HG03280 (cell line): ENCODE measurements at regions not wholly inside any gene's neighbourhood (a gene's known extent, or its start where the extent isn't known, plus 50 kb on each side); places are given as distances from the start of the nearest gene placed in this dataset.
"Not testable (repeated sequence)": the region's sequence is repeated elsewhere in the genome, so short reads cannot be mapped to it uniquely, and the experiment has no call there.

ENCODE experiments used
- ATAC-seq: cut with Tn5 transposase; IDR thresholded peaks from one replicate; pipeline ENCODE4 v1.9.1; 2021; ENCODE audit warnings: mild to moderate bottlenecking, moderate library complexity; ENCODE audit not compliant: unreplicated experiment

DNA sequence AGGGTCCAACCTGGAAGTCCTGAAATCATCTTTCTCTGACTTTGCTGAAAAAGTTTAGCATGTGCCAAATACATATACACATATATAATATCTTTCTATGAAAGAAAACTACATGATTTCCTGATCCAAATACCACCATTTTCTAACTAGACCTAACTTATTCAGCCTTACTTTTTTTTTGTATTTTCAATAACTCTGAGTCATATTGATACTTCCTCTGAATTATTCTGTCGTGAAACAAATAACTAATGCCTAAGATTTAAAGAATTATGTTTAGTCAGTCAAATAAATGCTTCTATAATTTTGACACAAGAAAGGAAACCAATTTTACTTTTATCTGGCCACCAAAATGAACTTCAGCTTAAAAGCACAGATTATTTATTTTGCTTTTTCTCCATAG, 760.2 kb upstream of the GBE1 start:
- ATAC-seq: no peak

DNA sequence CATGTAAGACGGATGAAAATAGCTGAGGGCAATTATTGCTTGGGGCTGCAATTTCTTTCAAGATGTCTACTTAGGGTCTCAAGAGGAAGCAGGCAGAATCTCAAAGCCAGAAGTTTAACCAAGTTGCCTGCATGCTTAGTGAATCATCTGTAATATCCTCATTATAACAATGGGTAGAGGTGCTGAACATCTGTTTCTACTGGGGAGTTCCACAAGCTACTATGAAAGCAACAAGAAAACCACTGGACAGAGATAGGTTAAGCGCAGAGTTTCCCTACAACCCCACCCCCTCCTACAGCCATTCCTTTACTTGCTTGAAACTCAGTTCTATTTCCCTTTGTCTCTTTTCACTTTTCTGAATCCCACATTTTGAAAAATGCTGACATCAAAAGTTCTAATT, 759.4 kb upstream of the GBE1 start:
- no peak for ATAC-seq

DNA sequence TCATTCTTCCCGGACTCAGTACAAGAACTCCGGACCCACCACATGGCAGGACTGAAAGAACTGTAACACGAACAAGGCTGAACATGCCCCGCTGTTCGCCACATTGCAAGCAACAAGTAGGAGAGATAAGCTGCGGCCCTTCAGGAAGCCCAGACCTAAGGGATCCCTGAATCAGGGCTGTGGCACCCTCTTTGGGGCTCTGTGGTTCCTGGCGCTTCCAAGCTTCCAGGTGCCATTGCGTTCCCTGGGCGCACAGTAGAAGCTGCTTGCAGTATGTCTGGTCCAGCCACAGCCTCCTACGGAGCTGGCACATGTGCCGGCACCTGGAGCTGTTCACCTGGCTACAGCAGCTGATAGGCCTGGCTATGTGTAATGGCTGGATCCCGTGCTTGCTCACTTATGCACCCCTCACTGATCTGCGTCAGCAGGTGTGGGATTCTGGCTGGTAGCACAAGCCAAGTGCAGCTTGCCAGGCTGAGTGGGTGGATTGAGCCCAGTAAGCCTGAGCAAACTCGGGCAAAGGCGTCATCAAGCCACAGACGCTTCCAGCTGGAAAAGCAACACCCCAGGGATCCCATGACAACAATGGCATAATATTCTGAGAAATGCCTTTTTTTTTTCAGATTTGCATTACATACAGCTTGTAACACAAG, 748.6 kb upstream of the GBE1 start:
- no peak for ATAC-seq

DNA sequence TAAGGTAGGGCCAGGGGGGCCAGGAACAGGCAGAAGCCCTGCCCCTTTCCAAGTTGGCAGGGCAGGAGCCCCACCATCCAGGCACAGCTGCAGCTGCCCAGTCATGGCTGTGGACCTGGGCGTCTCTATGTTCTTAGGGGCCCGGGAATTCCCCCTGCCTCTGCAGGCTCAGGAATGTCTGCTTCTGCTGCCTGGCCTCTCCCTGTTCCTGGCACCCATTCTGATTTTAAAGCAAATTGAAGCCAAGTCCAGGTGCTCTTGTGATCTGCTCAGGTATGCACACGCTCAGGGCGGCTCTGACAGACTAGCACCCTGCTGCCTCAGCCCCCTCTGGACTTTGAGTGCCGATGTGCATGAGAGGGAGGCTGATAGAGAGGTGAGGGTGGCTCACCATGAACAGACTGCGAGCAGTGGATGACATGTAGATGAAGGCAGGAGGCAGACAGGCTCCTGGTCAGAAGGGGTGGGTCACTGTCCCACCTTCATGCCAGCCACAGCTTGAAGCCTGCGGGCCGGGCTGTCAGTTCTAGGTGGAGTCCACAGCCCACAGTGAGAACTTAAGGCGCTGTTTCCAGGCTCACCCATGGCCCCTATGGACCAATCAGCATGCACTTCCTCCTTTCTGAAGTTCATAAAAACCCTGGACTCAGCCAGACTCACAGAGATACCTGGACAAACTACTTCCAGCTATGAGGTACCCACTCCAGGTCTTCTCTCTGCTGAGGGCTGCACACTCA, 747.8 kb upstream of the GBE1 start:
- ATAC-seq: no peak

DNA sequence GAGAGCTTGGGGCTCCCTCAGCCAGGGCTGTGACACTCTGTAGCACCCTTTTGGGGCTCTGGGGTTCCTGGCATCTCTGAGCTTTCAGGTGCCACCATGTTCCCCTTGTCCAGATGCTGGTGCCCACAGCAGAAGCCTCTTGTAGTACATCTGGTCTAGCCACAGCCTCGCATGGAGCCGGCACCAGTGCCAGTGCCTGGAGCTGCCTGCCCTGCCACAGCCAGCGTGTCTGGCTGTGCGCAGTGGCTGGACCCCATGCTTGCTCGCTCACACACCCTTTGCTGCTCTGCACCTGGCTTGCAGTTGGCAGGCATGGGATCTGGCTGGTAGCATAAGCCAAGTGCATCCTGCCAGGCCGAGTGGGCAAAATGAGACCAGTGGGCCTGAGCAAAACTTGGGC, 744.8 kb upstream of the GBE1 start:
- no peak for ATAC-seq

DNA sequence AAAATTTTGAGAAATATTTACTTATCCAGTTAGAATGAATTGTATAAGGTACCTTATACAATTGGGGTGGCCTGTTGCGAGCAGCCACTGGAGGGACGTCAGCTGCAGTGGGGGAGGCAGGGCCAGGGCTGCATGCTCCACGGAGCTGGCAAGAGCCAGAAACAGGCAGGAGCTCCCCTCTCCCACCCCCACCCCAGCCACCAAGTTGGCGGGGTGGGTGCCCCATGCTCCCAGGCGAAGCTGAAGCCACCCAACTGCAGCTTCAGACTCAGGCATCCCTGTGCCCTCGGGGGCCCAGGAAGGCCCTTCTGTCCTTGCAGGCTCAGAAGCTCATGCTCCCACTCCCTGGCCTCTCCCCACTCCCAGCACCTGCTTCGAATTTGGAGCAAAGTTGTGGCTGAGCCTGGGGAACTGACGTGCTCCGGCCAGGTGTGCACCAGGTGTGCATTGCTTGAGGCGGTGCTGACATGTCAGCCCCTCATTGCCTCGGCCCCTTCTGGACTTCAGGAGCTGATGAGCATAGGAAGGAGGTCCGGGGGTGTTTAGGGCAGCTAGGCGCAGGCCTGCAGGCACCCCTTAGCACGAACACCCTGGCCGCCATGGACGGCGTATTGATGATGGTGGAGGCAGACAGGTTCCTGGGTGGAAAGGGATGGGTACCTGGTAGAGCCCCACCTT, 743.8 kb upstream of the GBE1 start:
- ATAC-seq: no peak

DNA sequence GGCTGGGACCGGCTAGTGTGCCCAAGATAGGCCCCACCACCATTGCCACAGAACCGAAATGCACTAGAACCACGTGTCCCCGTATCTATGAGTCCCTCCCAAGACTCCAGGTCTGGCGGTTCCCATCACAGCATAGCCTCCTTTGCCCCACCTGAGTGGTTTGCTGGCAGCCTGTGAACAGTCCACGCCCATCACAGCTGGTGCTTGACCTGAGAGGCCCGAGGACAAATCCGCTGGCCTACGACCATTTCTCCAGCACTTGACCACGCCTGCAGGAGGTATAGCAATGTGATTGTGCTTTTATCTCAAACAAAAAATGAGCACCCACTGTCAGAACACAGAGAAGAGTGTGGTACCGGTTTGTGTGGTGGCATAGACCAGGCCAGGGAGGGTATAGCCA, 736.7 kb upstream of the GBE1 start:
- ATAC-seq: no peak

DNA sequence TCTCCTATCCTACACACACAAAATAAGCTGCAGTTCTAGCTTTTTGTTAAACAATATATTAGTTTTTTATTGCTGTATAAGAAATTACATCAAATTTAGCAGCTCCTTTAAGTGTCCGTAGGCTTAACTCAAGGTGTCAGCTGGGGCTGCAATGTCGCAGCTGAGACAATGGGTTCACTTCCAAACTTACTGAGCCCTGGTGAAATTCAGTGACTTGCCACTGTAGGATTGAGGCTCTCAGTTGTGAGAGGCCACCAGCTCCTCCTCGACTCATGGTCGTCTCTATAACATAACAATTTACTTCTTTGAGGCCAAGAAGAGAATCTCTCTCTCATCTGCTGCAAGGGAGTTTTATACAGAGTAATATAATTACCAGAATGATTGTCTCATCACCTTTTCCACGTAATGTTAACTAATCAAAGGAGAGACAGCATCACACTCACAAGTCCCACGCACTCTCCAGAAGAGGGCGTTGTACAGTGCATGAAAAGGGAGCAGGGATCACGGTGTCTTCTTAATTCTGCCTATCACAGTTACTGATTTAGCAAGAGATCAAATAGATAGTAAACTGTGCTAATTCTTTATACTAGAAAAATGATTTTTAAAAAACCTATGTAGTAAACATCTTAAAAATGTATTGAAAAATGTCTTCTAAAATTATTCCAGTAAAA, 735.6 kb upstream of the GBE1 start:
- no peak for ATAC-seq

DNA sequence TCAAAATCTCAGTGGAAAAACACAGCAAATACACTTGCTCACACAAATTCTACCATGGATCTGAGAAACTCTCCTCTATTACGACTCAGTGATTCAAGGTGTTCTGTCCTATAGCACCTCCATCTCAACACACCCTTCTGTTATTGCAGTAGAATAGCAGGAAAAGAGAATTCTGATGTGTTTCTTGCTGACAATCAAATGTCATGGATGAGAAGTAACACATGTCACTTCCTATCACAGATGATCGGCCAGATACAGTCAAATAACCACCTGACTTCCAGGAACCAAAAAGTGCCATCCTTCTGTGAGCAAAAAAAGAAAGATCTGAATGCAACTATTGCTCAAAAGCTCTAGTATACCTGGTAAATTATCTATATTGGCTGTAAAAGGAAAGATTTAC, 734.2 kb upstream of the GBE1 start:
- no peak for ATAC-seq

DNA sequence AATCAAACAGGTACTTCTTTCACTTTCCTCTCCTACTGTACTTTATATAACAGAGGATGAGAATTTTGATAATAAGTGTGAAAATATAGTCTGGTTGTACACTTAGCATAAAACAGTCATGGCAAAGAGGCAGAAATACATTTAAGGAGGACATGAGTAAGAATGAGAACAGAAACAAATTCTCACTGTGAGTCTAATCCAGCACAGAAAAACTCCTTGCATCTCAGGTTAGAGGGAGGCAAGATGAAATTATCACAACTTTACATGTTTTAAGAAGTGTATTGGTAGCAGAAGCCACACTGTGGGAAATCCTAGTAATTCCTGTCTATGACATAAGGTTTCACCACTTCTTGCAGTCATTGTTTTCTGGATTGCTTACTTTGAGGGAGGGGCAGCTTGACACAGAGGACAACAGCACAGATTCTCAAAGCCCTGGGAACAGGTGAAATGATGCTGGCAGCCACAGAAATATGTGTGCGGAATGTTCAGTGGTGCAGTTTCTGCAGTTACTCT, 733.6 kb upstream of the GBE1 start:
- no peak for ATAC-seq

DNA sequence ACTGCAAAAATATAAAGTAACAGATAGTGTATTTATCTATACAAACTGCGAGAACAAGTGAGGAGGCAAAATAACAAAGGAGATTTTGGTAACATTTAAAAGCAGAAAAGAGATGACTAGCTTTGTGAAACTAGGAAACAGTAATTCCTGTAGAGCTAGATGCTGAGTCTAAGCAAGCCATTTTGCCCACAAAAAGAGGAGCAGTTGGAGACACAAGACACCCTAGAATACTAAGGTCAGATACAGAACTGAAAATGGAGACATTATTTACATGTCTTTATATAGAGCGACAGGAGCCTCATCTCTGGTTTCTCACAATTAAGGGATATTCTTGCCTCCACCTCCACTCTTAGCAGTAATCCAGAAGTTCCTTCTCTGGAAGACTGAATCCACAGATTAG, 732.4 kb upstream of the GBE1 start:
- ATAC-seq: no peak

DNA sequence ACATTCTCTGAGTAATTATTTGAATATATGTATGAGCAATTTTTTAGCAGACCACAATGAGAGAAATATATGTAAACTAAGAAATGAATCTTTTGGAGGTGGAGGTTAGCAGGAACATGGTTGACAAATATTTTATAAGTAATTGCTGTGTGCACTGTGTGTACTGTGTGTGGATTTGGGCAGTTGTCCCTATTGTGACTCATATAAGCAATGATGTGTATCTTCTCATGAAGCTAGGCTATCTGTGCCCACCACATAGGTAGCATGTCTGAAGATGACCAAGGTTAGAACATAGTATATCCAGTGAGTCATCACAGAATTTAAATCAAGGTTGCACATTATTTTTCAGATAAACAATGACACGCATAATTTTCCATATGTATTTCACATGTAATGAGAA, 713.9 kb upstream of the GBE1 start:
- no peak for ATAC-seq

DNA sequence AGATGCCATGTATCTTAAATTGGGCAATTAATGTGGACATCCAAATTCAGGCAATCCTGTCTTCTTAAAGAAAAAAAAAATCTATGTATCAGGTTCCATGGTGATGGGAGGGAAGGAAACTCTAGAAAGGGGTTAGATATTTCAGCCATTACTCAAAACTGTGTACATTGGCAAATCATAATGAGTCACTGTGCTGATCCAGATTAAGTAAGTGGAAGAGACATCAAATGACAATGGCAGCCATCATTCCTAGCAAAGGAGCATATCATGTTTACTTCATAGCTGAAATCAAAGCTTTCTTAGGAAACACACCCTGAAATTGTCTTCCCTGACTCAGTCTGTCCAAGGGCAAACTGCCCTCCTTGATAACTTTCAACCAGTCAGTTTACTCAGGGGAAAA, 713.3 kb upstream of the GBE1 start:
- no peak for ATAC-seq

DNA sequence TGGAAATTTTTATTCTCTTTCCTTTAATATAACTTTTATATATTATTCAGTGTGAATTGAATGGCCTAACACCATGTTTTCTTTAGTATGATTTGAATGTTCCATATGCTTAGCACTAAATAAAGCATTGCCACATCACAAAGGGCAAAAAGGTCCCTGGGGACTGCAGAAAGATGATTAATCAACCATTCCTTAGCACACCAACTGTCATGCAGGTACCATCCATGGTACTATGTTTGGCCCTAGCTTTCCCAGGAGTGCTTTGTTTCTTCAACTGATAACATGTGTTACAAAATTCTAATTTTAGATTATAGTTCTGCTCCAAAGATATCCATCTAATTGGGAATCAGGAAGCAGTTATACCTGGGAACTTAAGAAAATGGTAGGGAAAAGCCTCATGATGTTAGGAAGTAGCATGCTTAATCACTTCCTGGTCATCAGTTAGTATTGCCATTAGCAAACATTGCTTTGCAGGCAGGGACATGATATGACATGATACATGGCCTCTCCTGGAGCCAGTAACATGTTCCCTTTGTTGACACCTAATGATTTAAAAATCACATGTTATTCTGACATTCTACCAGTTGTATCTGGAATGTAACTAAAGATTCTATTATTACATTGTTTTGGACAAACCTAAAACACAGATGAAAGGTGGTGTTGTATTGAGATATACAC, 712.6 kb upstream of the GBE1 start:
- no peak for ATAC-seq

DNA sequence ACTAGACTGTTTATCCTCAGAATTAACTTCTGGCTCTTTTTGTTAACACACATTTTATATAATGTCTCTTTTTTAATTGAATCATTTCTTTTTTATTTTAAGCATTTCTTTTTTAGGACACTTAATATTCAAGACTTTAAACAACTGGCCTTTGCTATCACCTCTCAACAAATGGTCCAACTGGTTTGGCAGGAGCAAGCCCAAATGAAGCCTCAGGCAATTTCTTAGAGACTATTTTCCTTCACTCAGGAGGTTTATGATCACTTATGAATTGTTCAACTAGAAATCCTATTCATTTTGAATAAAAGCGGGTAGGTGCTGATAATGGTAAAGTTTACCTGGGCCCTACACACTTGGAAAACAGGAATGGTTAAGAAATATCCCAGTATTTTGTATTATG, 705.6 kb upstream of the GBE1 start:
- ATAC-seq: no peak

DNA sequence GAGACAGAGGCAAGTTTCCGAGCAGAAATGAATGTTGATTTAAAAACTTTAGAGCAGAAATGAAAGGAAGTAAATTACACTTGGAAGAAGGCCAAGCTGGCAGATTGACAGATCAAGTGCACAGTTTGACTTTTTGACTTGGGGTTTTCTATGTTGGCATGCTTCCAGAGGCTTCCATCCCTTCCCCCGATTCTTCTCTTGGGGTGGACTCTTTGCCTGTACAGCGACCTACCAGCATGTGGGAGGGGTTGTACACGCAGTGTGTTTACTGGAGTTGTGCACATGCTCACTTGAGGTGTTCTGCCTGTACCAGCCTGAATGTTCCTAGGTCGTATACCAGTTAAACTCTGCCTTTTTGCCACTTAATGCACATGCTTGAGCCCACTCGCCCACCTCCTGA, 701.5 kb upstream of the GBE1 start:
- no peak for ATAC-seq

DNA sequence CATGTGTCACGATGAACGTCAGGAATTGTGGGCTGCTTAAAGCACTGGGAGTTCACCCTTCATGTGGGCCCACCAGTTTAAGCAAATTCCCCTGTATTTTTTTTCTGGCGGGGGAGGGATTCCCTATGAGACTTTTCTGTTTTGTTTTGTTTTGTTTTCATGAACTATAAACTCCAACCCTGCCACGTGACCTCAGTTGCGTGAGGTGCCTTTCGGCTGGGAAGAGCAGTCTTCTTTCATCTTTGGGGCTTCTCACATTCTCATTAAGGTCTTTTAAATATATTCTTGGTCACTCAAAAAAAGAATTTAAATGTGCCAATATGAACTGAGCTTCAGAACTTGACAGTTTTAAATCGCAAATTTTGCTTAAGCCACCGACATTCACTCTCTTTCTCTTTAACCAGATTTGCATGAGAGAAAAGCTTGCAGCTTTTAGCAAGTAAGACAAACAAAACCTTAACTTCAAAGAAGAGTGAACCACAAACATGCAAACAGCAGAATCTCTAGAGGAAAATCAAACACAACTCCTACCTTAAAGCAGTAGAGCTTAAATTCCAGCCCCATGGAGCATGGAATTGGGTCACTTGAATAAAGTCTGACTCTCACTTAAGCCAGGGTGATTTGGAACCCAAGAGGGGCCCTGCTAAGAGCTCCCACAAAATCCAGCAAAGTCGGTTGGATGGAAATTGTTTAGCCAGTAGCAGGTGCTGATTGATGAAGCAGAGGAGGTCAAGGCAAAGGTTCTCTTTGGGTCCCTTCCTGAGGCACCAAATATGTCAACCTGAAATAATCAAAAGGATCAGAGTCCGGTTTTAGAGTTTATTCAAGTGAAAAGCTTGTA, 699.8 kb upstream of the GBE1 start:
- ATAC-seq: no peak

DNA sequence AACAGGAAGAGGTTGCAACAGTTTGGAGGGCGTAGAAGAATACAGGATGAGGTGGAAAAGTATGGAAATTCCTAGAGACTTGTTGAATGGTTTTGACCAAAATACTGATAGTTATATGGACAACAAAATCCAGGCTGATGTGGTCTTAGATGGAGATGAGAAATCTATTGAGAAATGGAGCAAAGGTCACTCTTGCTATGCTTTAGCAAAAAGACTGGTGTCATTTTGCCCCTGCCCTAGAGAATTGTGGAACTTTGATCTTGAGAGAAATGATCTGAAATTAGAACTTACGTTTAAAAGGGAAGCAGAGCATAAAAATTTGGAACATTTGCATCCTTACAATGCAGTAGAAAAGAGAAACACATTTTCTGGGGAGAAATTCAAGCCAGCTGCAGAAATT, 686.9 kb upstream of the GBE1 start:
- no peak for ATAC-seq

DNA sequence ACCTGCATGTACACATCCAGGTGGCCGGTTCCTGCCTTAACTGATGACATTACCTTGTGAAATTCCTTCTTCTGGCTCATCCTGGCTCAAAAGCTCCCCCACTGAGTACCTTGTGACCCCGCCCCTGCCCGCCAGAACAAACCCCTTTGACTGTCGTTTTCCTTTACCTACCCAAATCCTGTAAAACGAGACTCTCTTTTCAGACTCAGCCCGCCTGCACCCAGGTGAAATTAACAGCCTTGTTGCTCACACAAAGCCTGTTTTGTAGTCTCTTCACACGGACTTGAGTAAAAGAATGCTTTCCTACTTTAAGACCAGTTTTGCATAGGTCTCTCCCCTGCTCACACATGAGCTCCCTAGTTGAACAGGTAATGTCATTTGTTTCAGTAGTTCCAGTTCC, 667.4 kb upstream of the GBE1 start:
- ATAC-seq: not testable (repeated sequence)

DNA sequence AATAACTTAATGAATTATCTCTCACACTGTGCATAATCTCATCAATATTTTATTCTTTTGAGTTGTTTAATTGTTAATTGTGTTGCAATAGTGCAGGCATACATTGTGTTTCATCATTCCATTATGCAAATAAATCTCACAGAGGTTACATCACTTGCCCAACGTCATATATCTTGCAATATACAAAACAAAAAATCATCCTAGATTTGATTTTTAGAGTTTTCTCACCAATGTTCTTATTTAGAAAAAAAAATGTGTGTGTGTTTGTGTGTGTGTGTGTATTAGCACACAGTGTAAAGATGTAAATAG, 662.5 kb upstream of the GBE1 start:
- ATAC-seq: no peak
